DND-41 (cell line): ENCODE measurements at regions not wholly inside any gene's neighbourhood (a gene's known extent, or its start where the extent isn't known, plus 50 kb on each side); places are given as distances from the start of the nearest gene placed in this dataset.

Source experiments
- EZH2 ChIP-seq: IDR thresholded peaks from 3 replicates; pipeline ENCODE4 v1.6.1; 2012; ENCODE audit warnings: borderline replicate concordance, low read depth, mild to moderate bottlenecking, moderate library complexity, low read length, inconsistent platforms; ENCODE audit not compliant: severe bottlenecking
- TF ChIP-seq, protein P1 (sequence below): IDR thresholded peaks from 2 replicates; pipeline ENCODE4 v1.5.1; 2012; ENCODE audit warnings: borderline replicate concordance, low read length, moderate library complexity, mild to moderate bottlenecking; ENCODE audit not compliant: poor library complexity, severe bottlenecking; ENCODE audit errors: extremely low read depth

DNA sequence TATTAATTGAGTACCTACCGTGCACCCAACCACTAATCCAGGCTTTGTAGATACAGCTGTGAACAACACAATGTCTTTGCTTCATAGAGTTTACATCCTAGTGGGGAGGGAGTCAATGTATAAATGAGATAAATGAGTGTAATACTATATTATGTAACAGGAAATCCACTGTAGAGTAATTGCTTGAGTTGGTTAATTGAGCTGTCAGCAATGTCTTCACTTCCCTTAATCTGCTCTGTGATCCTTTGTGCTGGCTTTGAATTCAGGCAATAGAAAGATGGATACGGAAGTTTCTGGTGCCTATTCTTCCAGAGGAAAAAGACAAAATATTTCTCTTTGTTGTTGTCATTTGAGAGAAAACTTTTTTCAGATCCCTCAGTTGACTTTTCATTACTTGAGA is 104.0 kb upstream of the SLC16A7 start:
- TF ChIP-seq, protein P1, sequence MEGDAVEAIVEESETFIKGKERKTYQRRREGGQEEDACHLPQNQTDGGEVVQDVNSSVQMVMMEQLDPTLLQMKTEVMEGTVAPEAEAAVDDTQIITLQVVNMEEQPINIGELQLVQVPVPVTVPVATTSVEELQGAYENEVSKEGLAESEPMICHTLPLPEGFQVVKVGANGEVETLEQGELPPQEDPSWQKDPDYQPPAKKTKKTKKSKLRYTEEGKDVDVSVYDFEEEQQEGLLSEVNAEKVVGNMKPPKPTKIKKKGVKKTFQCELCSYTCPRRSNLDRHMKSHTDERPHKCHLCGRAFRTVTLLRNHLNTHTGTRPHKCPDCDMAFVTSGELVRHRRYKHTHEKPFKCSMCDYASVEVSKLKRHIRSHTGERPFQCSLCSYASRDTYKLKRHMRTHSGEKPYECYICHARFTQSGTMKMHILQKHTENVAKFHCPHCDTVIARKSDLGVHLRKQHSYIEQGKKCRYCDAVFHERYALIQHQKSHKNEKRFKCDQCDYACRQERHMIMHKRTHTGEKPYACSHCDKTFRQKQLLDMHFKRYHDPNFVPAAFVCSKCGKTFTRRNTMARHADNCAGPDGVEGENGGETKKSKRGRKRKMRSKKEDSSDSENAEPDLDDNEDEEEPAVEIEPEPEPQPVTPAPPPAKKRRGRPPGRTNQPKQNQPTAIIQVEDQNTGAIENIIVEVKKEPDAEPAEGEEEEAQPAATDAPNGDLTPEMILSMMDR, result no peak
- TF ChIP-seq EZH2, result no peak
